Activated T-cell treated with anti-CD3 and anti-CD28 coated beads, Interleukin-2, amount 50 U/mL, for 72 hours (primary cell): ENCODE measurements at regions not wholly inside any gene's neighbourhood (a gene's known extent, or its start where the extent isn't known, plus 50 kb on each side); places are given as distances from the start of the nearest gene placed in this dataset.
"Not testable (repeated sequence)": the region's sequence is repeated elsewhere in the genome, so short reads cannot be mapped to it uniquely, and the experiment has no call there.

Source experiments
- ATAC-seq, 2 donors: fragments of 150-1000 bp; cut with Tn5 transposase; replicated peaks in 1 of 2; 2 replicates each; pipeline ENCODE4 v1.10.0; 2021; ENCODE audit warnings: moderate library complexity in 2 of 2, mild to moderate bottlenecking in 1 of 2
- DNase-seq, 2 donors: peaks; one replicate each; pipeline ENCODE4 v3.0.0; 2021 to 2022; ENCODE audit warnings: mixed read lengths in 1 of 2
- H3K27ac Mint-ChIP-seq: one replicate; pipeline ENCODE4 v1.8.0; 2022; ENCODE audit warnings: mild to moderate bottlenecking, moderate library complexity, mixed read lengths
- H3K27me3 Mint-ChIP-seq: one replicate; pipeline ENCODE4 v1.8.0; 2022; ENCODE audit warnings: low read depth, mixed read lengths
- H3K36me3 Mint-ChIP-seq, 2 donors: one replicate each; pipeline ENCODE4 v1.8.0; 2022; ENCODE audit warnings: mixed read lengths in 2 of 2, mild to moderate bottlenecking in 1 of 2; ENCODE audit not compliant: insufficient read depth in 2 of 2
- H3K4me1 Mint-ChIP-seq: one replicate; pipeline ENCODE4 v1.8.0; 2022; ENCODE audit warnings: low read depth, mixed read lengths
- H3K4me3 Mint-ChIP-seq, 2 donors: one replicate each; pipeline ENCODE4 v1.8.0; 2022; ENCODE audit warnings: mild to moderate bottlenecking in 2 of 2, mixed read lengths in 2 of 2, moderate library complexity in 2 of 2
- H3K9me3 Mint-ChIP-seq, 2 donors: one replicate each; pipeline ENCODE4 v1.8.0; 2022; ENCODE audit warnings: mixed read lengths in 2 of 2

- no peak overlapping the region for H3K27ac Mint-ChIP-seq
- H3K27me3 Mint-ChIP-seq, result no peaks in the 10 kb centered on the region
- ATAC-seq (no peak), DNase-seq (no peak)
- H3K9me3 Mint-ChIP-seq, result peaks cover 0 to 1% of the 10 kb centered on the region in 2 donors
- no peaks in the 10 kb centered on the region for H3K36me3 Mint-ChIP-seq
- H3K4me1 Mint-ChIP-seq, result no peaks in the 10 kb centered on the region
- no peak overlapping the region for H3K4me3 Mint-ChIP-seq
Measured at GRCh38 chr6:120764312-120764711, 570.0 kb downstream of the TBC1D32 start.

GRCh38 chr6:120759570-120759969, 574.7 kb downstream of the TBC1D32 start:
- H3K27me3 Mint-ChIP-seq, result no peaks in the 10 kb centered on the region
- DNase-seq (no peak), ATAC-seq (no peak)
- no peak overlapping the region for H3K4me3 Mint-ChIP-seq
- H3K4me1 Mint-ChIP-seq, result no peaks in the 10 kb centered on the region
- no peaks in the 10 kb centered on the region for H3K36me3 Mint-ChIP-seq
- no peak overlapping the region for H3K27ac Mint-ChIP-seq
- peaks cover 0 to 3% of the 10 kb centered on the region in 2 donors for H3K9me3 Mint-ChIP-seq

GRCh38 chr6:120748574-120748973, 585.7 kb downstream of the TBC1D32 start:
- not testable (repeated sequence) for H3K27ac Mint-ChIP-seq, H3K36me3 Mint-ChIP-seq, H3K27me3 Mint-ChIP-seq, H3K4me3 Mint-ChIP-seq, H3K9me3 Mint-ChIP-seq, ATAC-seq, H3K4me1 Mint-ChIP-seq, DNase-seq

- no peaks in the 10 kb centered on the region for H3K36me3 Mint-ChIP-seq
- H3K27me3 Mint-ChIP-seq, result no peaks in the 10 kb centered on the region
- H3K9me3 Mint-ChIP-seq, result peaks cover 6 to 8% of the 10 kb centered on the region in 2 donors
- H3K4me1 Mint-ChIP-seq, result no peaks in the 10 kb centered on the region
- H3K4me3 Mint-ChIP-seq, result no peak overlapping the region
- H3K27ac Mint-ChIP-seq, result no peak overlapping the region
- DNase-seq, result no peak
- ATAC-seq, result no peak
Measured at GRCh38 chr6:120736740-120737139, 597.5 kb downstream of the TBC1D32 start.

GRCh38 chr6:120735641-120736040, 598.6 kb downstream of the TBC1D32 start:
- ATAC-seq (no peak), DNase-seq (no peak)
- Mint-ChIP-seq H3K27ac (no peak overlapping the region), H3K4me3 (no peak overlapping the region), H3K27me3 (no peaks in the 10 kb centered on the region), H3K9me3 (peaks cover 6 to 9% of the 10 kb centered on the region in 2 donors), H3K36me3 (no peaks in the 10 kb centered on the region), H3K4me1 (no peaks in the 10 kb centered on the region)

- Mint-ChIP-seq H3K9me3 (peaks cover 18% of the 10 kb centered on the region in 2 donors), H3K27me3 (no peaks in the 10 kb centered on the region), H3K4me3 (no peak overlapping the region), H3K4me1 (no peaks in the 10 kb centered on the region), H3K27ac (no peak overlapping the region), H3K36me3 (no peaks in the 10 kb centered on the region)
- ATAC-seq, result no peak
- DNase-seq, result no peak
Measured at GRCh38 chr6:120711255-120711654, 623.0 kb downstream of the TBC1D32 start.

- ATAC-seq (no peak), DNase-seq (no peak)
- H3K27me3 Mint-ChIP-seq, result no peaks in the 10 kb centered on the region
- no peak overlapping the region for H3K4me3 Mint-ChIP-seq
- peaks cover 5 to 9% of the 10 kb centered on the region in 2 donors for H3K9me3 Mint-ChIP-seq
- H3K4me1 Mint-ChIP-seq, result no peaks in the 10 kb centered on the region
- H3K27ac Mint-ChIP-seq, result no peak overlapping the region
- peaks cover 0 to 1% of the 10 kb centered on the region in 2 donors for H3K36me3 Mint-ChIP-seq
Measured at GRCh38 chr6:120700001-120700400, 634.3 kb downstream of the TBC1D32 start.

- peaks cover 0 to 3% of the 10 kb centered on the region in 2 donors for H3K9me3 Mint-ChIP-seq
- no peaks in the 10 kb centered on the region for H3K27me3 Mint-ChIP-seq
- no peak overlapping the region for H3K27ac Mint-ChIP-seq
- ATAC-seq (no peak), DNase-seq (no peak)
- peaks cover 0 to 1% of the 10 kb centered on the region in 2 donors for H3K36me3 Mint-ChIP-seq
- H3K4me3 Mint-ChIP-seq, result no peak overlapping the region
- H3K4me1 Mint-ChIP-seq, result no peaks in the 10 kb centered on the region
Measured at GRCh38 chr6:120686492-120686891, 647.8 kb downstream of the TBC1D32 start.

GRCh38 chr6:120682145-120682544, 652.1 kb downstream of the TBC1D32 start:
- no peaks in the 10 kb centered on the region for H3K4me1 Mint-ChIP-seq

GRCh38 chr6:120681204-120681603, 653.1 kb downstream of the TBC1D32 start:
- no peak overlapping the region for H3K27ac Mint-ChIP-seq
- H3K9me3 Mint-ChIP-seq, result peaks cover 4 to 5% of the 10 kb centered on the region in 2 donors
- DNase-seq (no peak), ATAC-seq (no peak)
- peaks cover 0 to 3% of the 10 kb centered on the region in 2 donors for H3K36me3 Mint-ChIP-seq
- H3K27me3 Mint-ChIP-seq, result no peaks in the 10 kb centered on the region
- H3K4me1 Mint-ChIP-seq, result no peaks in the 10 kb centered on the region
- no peak overlapping the region for H3K4me3 Mint-ChIP-seq

More at GRCh38 chr6:120682145-120682544, 652.1 kb downstream of the TBC1D32 start:
- ATAC-seq (no peak), DNase-seq (no peak)
- Mint-ChIP-seq H3K9me3 (peaks cover 0 to 2% of the 10 kb centered on the region in 2 donors), H3K27me3 (no peaks in the 10 kb centered on the region), H3K4me3 (no peak overlapping the region), H3K27ac (no peak overlapping the region), H3K36me3 (peaks cover 0 to 3% of the 10 kb centered on the region in 2 donors)

GRCh38 chr6:120675886-120676285, 658.4 kb downstream of the TBC1D32 start:
- Mint-ChIP-seq H3K27ac (no peak overlapping the region), H3K27me3 (no peaks in the 10 kb centered on the region), H3K9me3 (peaks cover 4% of the 10 kb centered on the region in 2 donors), H3K4me1 (no peaks in the 10 kb centered on the region), H3K4me3 (no peak overlapping the region), H3K36me3 (peaks cover 0 to 2% of the 10 kb centered on the region in 2 donors)
- ATAC-seq, result no peak
- DNase-seq, result no peak

GRCh38 chr6:120671519-120671918, 662.8 kb downstream of the TBC1D32 start:
- H3K4me1 Mint-ChIP-seq, result no peaks in the 10 kb centered on the region
- DNase-seq, result no peak

GRCh38 chr6:120652506-120652905, 681.8 kb downstream of the TBC1D32 start:
- Mint-ChIP-seq H3K9me3 (peaks cover 6 to 7% of the 10 kb centered on the region in 2 donors), H3K4me1 (no peaks in the 10 kb centered on the region), H3K27me3 (no peaks in the 10 kb centered on the region), H3K36me3 (no peaks in the 10 kb centered on the region), H3K4me3 (no peak overlapping the region), H3K27ac (no peak overlapping the region)
- ATAC-seq (no peak), DNase-seq (no peak)

More at GRCh38 chr6:120671519-120671918, 662.8 kb downstream of the TBC1D32 start:
- no peak for ATAC-seq
- Mint-ChIP-seq H3K27me3 (no peaks in the 10 kb centered on the region), H3K4me3 (no peak overlapping the region), H3K9me3 (peaks cover 3 to 8% of the 10 kb centered on the region in 2 donors), H3K36me3 (peaks cover 2% of the 10 kb centered on the region in 2 donors), H3K27ac (no peak overlapping the region)

- Mint-ChIP-seq H3K27ac (no peak overlapping the region), H3K27me3 (no peaks in the 10 kb centered on the region), H3K9me3 (peaks cover 6 to 10% of the 10 kb centered on the region in 2 donors), H3K4me1 (no peaks in the 10 kb centered on the region), H3K4me3 (no peak overlapping the region), H3K36me3 (no peaks in the 10 kb centered on the region)
- no peak for DNase-seq
- ATAC-seq, result no peak
Measured at GRCh38 chr6:120648713-120649112, 685.6 kb downstream of the TBC1D32 start.
